ENCODE measurements at regions not wholly inside any gene's neighbourhood (a gene's known extent, or its start where the extent isn't known, plus 50 kb on each side); places are given as distances from the start of the nearest gene placed in this dataset.

DNA sequence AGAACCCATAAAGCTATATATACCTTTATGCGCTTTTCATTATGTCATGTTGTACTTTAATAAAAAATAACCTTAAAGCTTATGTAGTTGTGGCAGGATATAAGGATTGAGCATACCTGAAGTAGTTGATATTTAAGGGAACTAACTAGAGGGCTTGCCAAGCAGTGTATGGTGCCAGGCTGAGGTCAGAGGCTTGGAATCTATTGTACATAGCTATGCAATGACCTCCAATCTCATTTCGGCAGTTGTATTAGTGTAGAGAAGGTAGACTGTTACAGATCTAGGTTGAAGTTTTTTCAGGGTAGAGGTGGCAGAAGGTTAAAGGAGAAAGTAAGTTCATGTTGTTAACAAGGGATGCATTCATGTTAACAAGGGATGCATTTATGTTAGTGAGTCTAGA lies 397.7 kb upstream of the HS3ST5 start:
- H3K4me3 ChIP-seq (replicated peaks; ENCODE audit: low read depth, low read length) = no peak overlapping the region
- no peak for DNase-seq (ENCODE audit: extremely low read depth, low read depth)
- TF ChIP-seq, protein P1, sequence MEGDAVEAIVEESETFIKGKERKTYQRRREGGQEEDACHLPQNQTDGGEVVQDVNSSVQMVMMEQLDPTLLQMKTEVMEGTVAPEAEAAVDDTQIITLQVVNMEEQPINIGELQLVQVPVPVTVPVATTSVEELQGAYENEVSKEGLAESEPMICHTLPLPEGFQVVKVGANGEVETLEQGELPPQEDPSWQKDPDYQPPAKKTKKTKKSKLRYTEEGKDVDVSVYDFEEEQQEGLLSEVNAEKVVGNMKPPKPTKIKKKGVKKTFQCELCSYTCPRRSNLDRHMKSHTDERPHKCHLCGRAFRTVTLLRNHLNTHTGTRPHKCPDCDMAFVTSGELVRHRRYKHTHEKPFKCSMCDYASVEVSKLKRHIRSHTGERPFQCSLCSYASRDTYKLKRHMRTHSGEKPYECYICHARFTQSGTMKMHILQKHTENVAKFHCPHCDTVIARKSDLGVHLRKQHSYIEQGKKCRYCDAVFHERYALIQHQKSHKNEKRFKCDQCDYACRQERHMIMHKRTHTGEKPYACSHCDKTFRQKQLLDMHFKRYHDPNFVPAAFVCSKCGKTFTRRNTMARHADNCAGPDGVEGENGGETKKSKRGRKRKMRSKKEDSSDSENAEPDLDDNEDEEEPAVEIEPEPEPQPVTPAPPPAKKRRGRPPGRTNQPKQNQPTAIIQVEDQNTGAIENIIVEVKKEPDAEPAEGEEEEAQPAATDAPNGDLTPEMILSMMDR (IDR thresholded peaks at IDR 0.05; ENCODE audit: low read depth, low read length, missing control alignments) = no peak

DNA sequence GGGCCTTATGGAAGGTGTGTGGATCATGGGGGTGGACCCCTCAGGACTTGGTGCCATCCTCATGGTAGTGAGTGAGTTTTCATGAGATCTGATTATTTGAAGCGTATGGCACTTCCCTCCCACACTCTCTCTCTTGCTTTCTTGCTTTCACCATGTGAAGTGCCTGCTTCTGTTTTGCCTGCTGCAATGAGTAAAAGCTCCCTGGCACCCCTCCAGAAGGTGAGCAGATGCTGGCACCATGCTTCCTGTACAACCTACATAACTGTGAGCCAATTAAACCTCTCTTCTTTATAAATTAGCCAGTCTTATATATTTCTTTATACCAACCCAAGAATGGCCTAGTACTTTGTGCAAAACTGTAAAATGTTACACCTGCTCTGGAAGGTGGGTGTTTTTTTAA lies 396.8 kb upstream of the HS3ST5 start:
- TF ChIP-seq, protein P1 (IDR thresholded peaks at IDR 0.05; ENCODE audit: low read depth, low read length, missing control alignments) = no peak
- no peak for DNase-seq (ENCODE audit: extremely low read depth, low read depth)
- no peak overlapping the region for H3K4me3 ChIP-seq (replicated peaks; ENCODE audit: low read depth, low read length)

DNA sequence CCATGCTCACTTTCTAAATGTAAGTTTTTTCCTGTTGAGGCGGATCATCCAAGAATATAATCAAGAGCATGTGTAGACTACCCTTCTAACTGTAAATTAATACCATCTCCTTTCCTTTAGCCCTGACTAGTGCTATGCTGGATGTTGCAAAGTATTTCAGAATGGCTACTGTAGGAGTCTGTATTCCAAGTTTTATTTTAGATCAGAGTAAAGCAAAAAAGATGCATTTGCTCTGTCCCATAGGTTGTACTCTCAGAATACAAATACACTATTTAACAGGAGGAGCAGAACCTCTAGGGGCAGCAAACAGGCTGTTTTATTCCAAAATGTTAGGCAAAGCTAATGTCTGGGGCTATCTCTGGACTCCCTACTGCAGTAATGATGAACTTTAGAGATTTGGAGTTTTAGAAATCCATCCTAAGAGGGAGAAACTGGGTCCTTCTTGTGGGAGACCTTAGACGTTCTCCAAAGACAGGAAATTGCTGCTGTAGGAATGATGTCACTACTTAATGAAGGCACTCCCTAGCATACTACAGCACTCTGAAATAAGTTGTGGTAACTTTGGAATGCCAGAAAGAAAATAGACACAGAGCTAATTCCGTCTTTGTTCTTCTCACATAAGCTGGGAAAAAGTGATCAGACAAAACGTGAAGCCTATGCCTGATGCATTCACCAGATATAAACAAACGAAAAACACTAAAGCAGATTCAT lies 392.4 kb upstream of the HS3ST5 start:
- DNase-seq (ENCODE audit: extremely low read depth, low read depth) = no peak
- no peak overlapping the region for H3K4me3 ChIP-seq (replicated peaks; ENCODE audit: low read depth, low read length)
- TF ChIP-seq, protein P1 (IDR thresholded peaks at IDR 0.05; ENCODE audit: low read depth, low read length, missing control alignments) = no peak

DNA sequence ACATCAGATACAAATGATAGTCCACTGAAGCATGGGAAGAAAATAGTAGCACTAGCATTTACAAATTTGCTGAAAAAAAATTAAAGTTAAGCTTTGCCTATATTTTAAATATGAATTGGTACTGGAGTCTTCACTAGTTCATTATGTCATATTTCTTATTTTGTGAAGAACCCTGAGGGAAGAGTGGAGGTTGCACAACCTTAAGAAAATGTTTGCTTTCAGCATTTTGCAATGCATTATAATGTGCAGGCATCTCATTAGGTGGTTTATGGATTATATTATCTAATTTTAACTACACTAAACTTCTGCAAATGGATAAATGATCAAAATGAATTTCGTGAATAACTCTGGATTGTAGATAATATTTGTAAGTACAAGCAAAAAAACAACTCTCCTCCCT lies 390.8 kb upstream of the HS3ST5 start:
- DNase-seq (ENCODE audit: extremely low read depth, low read depth) = no peak
- H3K4me3 ChIP-seq (replicated peaks; ENCODE audit: low read depth, low read length) = no peak overlapping the region
- TF ChIP-seq, protein P1 (IDR thresholded peaks at IDR 0.05; ENCODE audit: low read depth, low read length, missing control alignments) = no peak

DNA sequence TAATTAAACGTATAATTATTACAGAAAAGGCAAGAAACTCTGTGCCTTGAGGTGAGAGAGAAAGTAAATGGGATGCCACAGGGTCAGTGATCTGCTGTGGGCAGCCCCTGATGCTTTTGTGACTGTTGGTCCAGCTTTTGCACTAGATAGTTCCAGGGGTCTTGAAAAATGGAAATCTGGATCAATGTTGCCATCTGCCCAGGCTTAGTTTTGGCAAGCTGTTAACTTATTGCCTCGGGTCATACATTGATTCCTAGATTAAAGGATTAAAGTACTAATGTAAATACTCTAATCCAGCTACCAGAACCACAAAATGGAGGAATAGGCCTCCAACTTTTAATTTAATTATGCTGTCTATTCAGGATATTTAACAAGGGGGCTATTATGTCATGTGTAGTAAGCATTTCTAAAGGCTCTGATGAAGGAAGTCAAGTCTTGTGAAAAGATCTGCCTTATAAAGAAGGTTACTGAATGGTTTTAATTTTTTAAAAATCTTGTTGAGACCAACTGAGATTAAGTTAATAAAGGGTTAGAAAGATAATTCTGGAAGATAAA lies 376.0 kb upstream of the HS3ST5 start:
- no peak for DNase-seq (ENCODE audit: extremely low read depth, low read depth)
- TF ChIP-seq, protein P1 (IDR thresholded peaks at IDR 0.05; ENCODE audit: low read depth, low read length, missing control alignments) = no peak
- H3K4me3 ChIP-seq (replicated peaks; ENCODE audit: low read depth, low read length) = no peak overlapping the region

DNA sequence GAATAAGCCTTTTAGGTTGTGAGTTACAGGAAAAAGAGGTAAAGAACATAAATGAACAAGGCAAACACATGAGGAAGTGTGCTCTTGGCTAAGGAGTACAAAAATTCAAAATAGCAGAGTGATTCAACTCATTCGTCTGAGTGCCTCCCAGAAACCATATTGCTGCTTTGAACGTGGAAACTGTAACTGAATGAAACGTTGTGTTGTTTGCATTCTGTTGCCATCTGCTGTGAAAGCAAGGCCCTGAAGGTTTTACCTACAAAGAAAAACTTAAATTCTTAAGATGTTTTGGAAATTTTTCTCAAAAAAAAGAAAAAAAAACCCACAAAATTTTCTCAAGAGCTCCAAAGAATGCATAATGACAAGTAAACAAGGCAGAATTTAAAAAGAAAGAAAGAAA lies 375.4 kb upstream of the HS3ST5 start:
- H3K4me3 ChIP-seq (replicated peaks; ENCODE audit: low read depth, low read length) = no peak overlapping the region
- no peak for DNase-seq (ENCODE audit: extremely low read depth, low read depth)
- TF ChIP-seq, protein P1 (IDR thresholded peaks at IDR 0.05; ENCODE audit: low read depth, low read length, missing control alignments) = no peak

All from HFF-Myc (cell line).